ENCODE measurements at regions not wholly inside any gene's neighbourhood (a gene's known extent, or its start where the extent isn't known, plus 50 kb on each side); places are given as distances from the start of the nearest gene placed in this dataset.

- no peaks in the 10 kb centered on the region for H3K4me1 ChIP-seq (ENCODE audit: control insufficient read depth, insufficient read depth, low read length)
- TF ChIP-seq ZEB2 (tag by site-specific recombination; IDR thresholded peaks at IDR 0.05) (no peak), ZNF341 (tag by site-specific recombination; IDR thresholded peaks at IDR 0.05; ENCODE audit: low read depth) (no peak), ZBTB11 (tag by site-specific recombination; conservative IDR thresholded peaks at IDR 0.05; ENCODE audit: low read depth) (no peak), ZSCAN23 (tag by site-specific recombination; IDR thresholded peaks at IDR 0.05) (no peak), MZF1 (tag by site-specific recombination; IDR thresholded peaks at IDR 0.05; ENCODE audit: borderline replicate concordance) (no peak), INSM2 (tag by site-specific recombination; IDR thresholded peaks at IDR 0.05) (no peak), ZNF510 (tag by site-specific recombination; IDR thresholded peaks at IDR 0.05; ENCODE audit: insufficient replicate concordance) (no peak), ZIC2 (tag by site-specific recombination; IDR thresholded peaks at IDR 0.05) (no peak), ZNF624 (tag by site-specific recombination; IDR thresholded peaks at IDR 0.05) (no peak), MEIS1 (CRISPR knock-in tag; IDR thresholded peaks at IDR 0.05; ENCODE audit: borderline replicate concordance) (no peak), ZBTB49 (tag by site-specific recombination; IDR thresholded peaks at IDR 0.05; ENCODE audit: low read depth) (no peak), ZNF501 (tag by site-specific recombination; IDR thresholded peaks at IDR 0.05) (no peak), CTCF (tag by site-specific recombination; IDR thresholded peaks at IDR 0.05) (no peak), ZBTB48 (tag by site-specific recombination; IDR thresholded peaks at IDR 0.05) (no peak), ZNF629 (tag by site-specific recombination; IDR thresholded peaks at IDR 0.05) (no peak), ZNF514 (tag by site-specific recombination; IDR thresholded peaks at IDR 0.05) (no peak)
- TF ChIP-seq, protein P1, sequence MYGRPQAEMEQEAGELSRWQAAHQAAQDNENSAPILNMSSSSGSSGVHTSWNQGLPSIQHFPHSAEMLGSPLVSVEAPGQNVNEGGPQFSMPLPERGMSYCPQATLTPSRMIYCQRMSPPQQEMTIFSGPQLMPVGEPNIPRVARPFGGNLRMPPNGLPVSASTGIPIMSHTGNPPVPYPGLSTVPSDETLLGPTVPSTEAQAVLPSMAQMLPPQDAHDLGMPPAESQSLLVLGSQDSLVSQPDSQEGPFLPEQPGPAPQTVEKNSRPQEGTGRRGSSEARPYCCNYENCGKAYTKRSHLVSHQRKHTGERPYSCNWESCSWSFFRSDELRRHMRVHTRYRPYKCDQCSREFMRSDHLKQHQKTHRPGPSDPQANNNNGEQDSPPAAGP (tag by site-specific recombination; IDR thresholded peaks at IDR 0.05) = no peak
Observed at GRCh38 chr10:46234431-46235060, 52.3 kb upstream of the ANTXRL start.

More at GRCh38 chr10:46234431-46235060, 52.3 kb upstream of the ANTXRL start:
- H3K4me3 ChIP-seq (ENCODE audit: low read depth, low read length) = no peak overlapping the region
- CTCF ChIA-PET = no interaction called here
- POLR2A ChIA-PET = no interaction called here
- H3K36me3 ChIP-seq (ENCODE audit: control insufficient read depth in 2 of 2, insufficient read depth in 1 of 2, low read length in 2 of 2) = no peaks in the 10 kb centered on the region
- no peaks in the 10 kb centered on the region for H3K9me3 ChIP-seq (ENCODE audit: control insufficient read depth, insufficient read depth, low read depth, low read length)
- no peak overlapping the region for H3K27ac ChIP-seq (ENCODE audit: extremely low read depth, low read depth, low read length)

Data from HEK293 (cell line).